ENCODE measurements at regions not wholly inside any gene's neighbourhood (a gene's known extent, or its start where the extent isn't known, plus 50 kb on each side); places are given as distances from the start of the nearest gene placed in this dataset.
A peak's percentile ranks its signal among the peaks of the same experiment; 100 is the strongest.

DNA sequence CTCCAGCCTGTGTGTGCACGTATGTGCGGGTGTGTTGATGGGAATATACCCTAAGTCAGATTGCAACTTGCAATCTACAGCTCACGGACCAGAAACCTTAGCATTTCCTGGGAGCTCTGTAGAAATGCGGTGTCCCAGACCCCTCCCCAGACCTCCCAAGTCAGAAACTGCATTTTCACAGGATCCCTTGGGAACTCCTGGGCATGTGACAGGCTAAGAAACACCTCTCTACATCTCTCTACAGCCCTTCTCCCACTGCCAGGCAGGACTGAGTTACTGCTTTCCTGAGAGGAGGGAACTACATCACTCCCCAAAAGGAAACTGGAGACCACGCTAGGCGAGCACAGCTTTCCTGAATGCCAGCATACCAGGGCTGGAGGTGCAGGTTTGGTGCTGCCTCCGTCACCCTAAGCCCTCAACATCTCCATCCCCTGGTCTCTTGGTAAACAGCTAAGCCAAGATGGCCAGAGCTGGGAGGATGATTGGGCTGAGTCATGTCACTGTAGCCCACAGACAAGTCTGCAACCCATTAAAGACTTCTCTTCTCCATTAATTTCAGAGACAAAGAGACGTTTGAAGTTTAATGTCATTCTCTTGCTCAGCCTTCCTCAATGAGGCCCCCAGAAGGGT lies 194.4 kb downstream of the BMP7 start:
- no peak overlapping the region for H2BK5ac ChIP-seq (ENCODE audit: low read length)
- no peak overlapping the region for H3K9ac ChIP-seq (ENCODE audit: low read length)
- no peak overlapping the region for H4K5ac ChIP-seq (ENCODE audit: low read length)
- H3K79me1 ChIP-seq (ENCODE audit: low read length), result no peaks in the 10 kb centered on the region
- H3K4me3 ChIP-seq (ENCODE audit: low read length), result no peak overlapping the region
- no peaks in the 10 kb centered on the region for H3K27me3 ChIP-seq (ENCODE audit: insufficient read depth, low read length, poor library complexity)
- H2BK120ac ChIP-seq (ENCODE audit: low read depth, low read length), result no peak overlapping the region
- no peak overlapping the region for H3K27ac ChIP-seq (ENCODE audit: low read depth, low read length)
- no peak overlapping the region for H3K18ac ChIP-seq (ENCODE audit: low read length)
- H2AK5ac ChIP-seq (ENCODE audit: low read length), result no peak overlapping the region
- no peak overlapping the region for H3K23ac ChIP-seq (ENCODE audit: low read length)
- H3K79me2 ChIP-seq (ENCODE audit: control insufficient read depth, insufficient read depth, low read length), result no peaks in the 10 kb centered on the region
- H3K4me1 ChIP-seq (ENCODE audit: control insufficient read depth, low read depth, low read length), result no peaks in the 10 kb centered on the region
- no peak overlapping the region for H2BK15ac ChIP-seq (replicated peaks; ENCODE audit: low read depth)
- no peak overlapping the region for H4K8ac ChIP-seq (ENCODE audit: low read depth, low read length)
- no peaks in the 10 kb centered on the region for H3K36me3 ChIP-seq (ENCODE audit: control insufficient read depth, insufficient read depth, low read length)
- peak overlapping the region; percentile 2 for H3K56ac ChIP-seq (ENCODE audit: low read length)
- H3K4me2 ChIP-seq (ENCODE audit: low read length), result peak overlapping the region; percentile 12
- DNase-seq, result peak; percentile 40
- WGBS (ENCODE audit: extremely low coverage, insufficient coverage, low lambda C conversion rate), result no CpG with 5 or more reads among the region's 8 CpGs
- no peak overlapping the region for H3K4ac ChIP-seq (ENCODE audit: low read depth, low read length)

- H3K9ac ChIP-seq (ENCODE audit: low read length), result no peak overlapping the region
- no peaks in the 10 kb centered on the region for H3K27me3 ChIP-seq (ENCODE audit: insufficient read depth, low read length, poor library complexity)
- no peak overlapping the region for H3K4me3 ChIP-seq (ENCODE audit: low read length)
- H4K8ac ChIP-seq (ENCODE audit: low read depth, low read length), result no peak overlapping the region
- H3K23ac ChIP-seq (ENCODE audit: low read length), result no peak overlapping the region
- no peak overlapping the region for H3K4me2 ChIP-seq (ENCODE audit: low read length)
- no peaks in the 10 kb centered on the region for H3K4me1 ChIP-seq (ENCODE audit: control insufficient read depth, low read depth, low read length)
- no CpG with 5 or more reads among the region's 8 CpGs for WGBS (ENCODE audit: extremely low coverage, insufficient coverage, low lambda C conversion rate)
- H3K27ac ChIP-seq (ENCODE audit: low read depth, low read length), result no peak overlapping the region
- H3K4ac ChIP-seq (ENCODE audit: low read depth, low read length), result no peak overlapping the region
- no peaks in the 10 kb centered on the region for H3K36me3 ChIP-seq (ENCODE audit: control insufficient read depth, insufficient read depth, low read length)
- no peak overlapping the region for H3K56ac ChIP-seq (ENCODE audit: low read length)
- no peak for DNase-seq
- no peaks in the 10 kb centered on the region for H3K79me1 ChIP-seq (ENCODE audit: low read length)
- no peak overlapping the region for H3K18ac ChIP-seq (ENCODE audit: low read length)
- H2BK120ac ChIP-seq (ENCODE audit: low read depth, low read length), result no peak overlapping the region
- no peaks in the 10 kb centered on the region for H3K79me2 ChIP-seq (ENCODE audit: control insufficient read depth, insufficient read depth, low read length)
- H2BK15ac ChIP-seq (replicated peaks; ENCODE audit: low read depth), result no peak overlapping the region
- no peak overlapping the region for H2BK5ac ChIP-seq (ENCODE audit: low read length)
- H4K5ac ChIP-seq (ENCODE audit: low read length), result no peak overlapping the region
- H2AK5ac ChIP-seq (ENCODE audit: low read length), result no peak overlapping the region
These were observed 193.0 kb downstream of the BMP7 start for GRCh38 chr20:57073402-57073801.

DNA sequence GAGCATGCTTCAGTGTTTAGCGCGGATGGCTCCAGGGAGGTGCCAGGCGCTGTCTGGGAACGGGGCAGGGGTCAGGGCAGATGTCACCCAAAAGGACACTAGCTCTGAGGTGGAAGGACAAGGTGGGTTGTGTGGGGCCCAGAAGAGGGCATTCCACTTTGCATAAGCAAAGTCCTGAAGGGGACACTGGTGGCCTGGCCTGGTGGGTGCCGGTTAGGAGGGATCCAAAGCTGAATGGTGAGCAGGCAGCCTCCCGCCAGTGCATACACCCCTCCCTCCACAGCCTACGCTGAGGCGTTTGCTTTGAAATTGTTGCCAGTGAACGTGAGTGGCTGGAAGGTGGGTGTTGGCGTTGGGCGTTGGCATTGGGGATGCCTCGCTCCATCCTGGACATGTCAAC lies 192.1 kb downstream of the BMP7 start:
- Histone ChIP-seq H3K36me3 (ENCODE audit: control insufficient read depth, insufficient read depth, low read length) (no peaks in the 10 kb centered on the region), H4K5ac (ENCODE audit: low read length) (no peak overlapping the region), H2BK5ac (ENCODE audit: low read length) (no peak overlapping the region), H2BK120ac (ENCODE audit: low read depth, low read length) (no peak overlapping the region), H3K23ac (ENCODE audit: low read length) (no peak overlapping the region), H3K79me1 (ENCODE audit: low read length) (no peaks in the 10 kb centered on the region), H3K27ac (ENCODE audit: low read depth, low read length) (no peak overlapping the region), H3K4me2 (ENCODE audit: low read length) (no peak overlapping the region), H3K56ac (ENCODE audit: low read length) (no peak overlapping the region), H2AK5ac (ENCODE audit: low read length) (no peak overlapping the region), H4K8ac (ENCODE audit: low read depth, low read length) (no peak overlapping the region), H3K27me3 (ENCODE audit: insufficient read depth, low read length, poor library complexity) (no peaks in the 10 kb centered on the region), H3K4ac (ENCODE audit: low read depth, low read length) (no peak overlapping the region), H3K4me3 (ENCODE audit: low read length) (no peak overlapping the region), H3K4me1 (ENCODE audit: control insufficient read depth, low read depth, low read length) (no peaks in the 10 kb centered on the region), H3K9ac (ENCODE audit: low read length) (no peak overlapping the region), H3K79me2 (ENCODE audit: control insufficient read depth, insufficient read depth, low read length) (no peaks in the 10 kb centered on the region), H2BK15ac (replicated peaks; ENCODE audit: low read depth) (no peak overlapping the region), H3K18ac (ENCODE audit: low read length) (no peak overlapping the region)
- DNase-seq, result no peak
- WGBS (ENCODE audit: extremely low coverage, insufficient coverage, low lambda C conversion rate), result no CpG with 5 or more reads among the region's 12 CpGs

DNA sequence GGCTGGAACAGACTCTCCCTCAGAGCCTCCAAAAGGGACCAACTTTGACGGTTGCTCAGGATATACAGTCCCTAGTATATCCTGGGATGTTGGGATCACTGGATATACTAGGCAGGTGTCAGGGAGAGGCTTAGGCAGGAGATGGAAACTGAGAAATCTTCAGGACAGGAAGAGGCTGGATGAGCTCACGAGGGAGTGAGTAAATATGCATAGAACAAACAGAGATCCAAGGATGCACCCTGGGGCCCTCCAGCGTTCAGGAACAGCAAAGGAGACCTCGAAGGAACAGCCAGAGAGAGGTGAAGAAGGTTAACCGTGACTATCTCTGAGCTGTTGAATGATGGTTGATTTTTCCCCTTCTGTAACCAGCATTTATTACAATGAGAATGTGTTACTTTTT lies 191.3 kb downstream of the BMP7 start:
- no CpG with 5 or more reads among the region's 5 CpGs for WGBS (ENCODE audit: extremely low coverage, insufficient coverage, low lambda C conversion rate)
- Histone ChIP-seq H3K56ac (ENCODE audit: low read length) (no peak overlapping the region), H3K79me1 (ENCODE audit: low read length) (no peaks in the 10 kb centered on the region), H2AK5ac (ENCODE audit: low read length) (no peak overlapping the region), H3K23ac (ENCODE audit: low read length) (no peak overlapping the region), H3K27ac (ENCODE audit: low read depth, low read length) (no peak overlapping the region), H2BK15ac (replicated peaks; ENCODE audit: low read depth) (no peak overlapping the region), H4K5ac (ENCODE audit: low read length) (no peak overlapping the region), H3K4me2 (ENCODE audit: low read length) (no peak overlapping the region), H3K18ac (ENCODE audit: low read length) (no peak overlapping the region), H3K4ac (ENCODE audit: low read depth, low read length) (no peak overlapping the region), H3K4me3 (ENCODE audit: low read length) (no peak overlapping the region), H3K9ac (ENCODE audit: low read length) (no peak overlapping the region), H2BK5ac (ENCODE audit: low read length) (no peak overlapping the region), H4K8ac (ENCODE audit: low read depth, low read length) (no peak overlapping the region), H3K4me1 (ENCODE audit: control insufficient read depth, low read depth, low read length) (no peaks in the 10 kb centered on the region), H3K36me3 (ENCODE audit: control insufficient read depth, insufficient read depth, low read length) (no peaks in the 10 kb centered on the region), H3K27me3 (ENCODE audit: insufficient read depth, low read length, poor library complexity) (no peaks in the 10 kb centered on the region), H3K79me2 (ENCODE audit: control insufficient read depth, insufficient read depth, low read length) (no peaks in the 10 kb centered on the region), H2BK120ac (ENCODE audit: low read depth, low read length) (no peak overlapping the region)
- no peak for DNase-seq

DNA sequence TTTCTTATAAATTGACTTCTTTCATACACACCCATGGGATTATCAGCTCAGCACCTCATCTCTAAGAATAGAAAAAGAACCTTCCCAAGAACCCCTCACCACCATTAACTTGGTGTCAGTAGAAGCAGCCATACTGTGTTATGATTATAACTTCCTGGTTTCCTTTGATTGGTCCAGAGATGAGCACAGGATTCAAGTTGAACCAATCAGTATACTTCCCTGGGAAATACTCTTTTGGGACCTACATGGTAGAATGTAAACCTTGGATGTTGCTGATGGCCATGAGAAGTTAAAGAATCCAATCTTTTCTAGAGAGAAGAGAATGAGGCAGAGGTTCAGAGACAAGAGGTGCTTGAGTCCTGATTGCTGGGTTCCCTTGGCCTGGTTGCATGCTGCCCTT lies 190.8 kb downstream of the BMP7 start:
- no peak overlapping the region for H4K8ac ChIP-seq (ENCODE audit: low read depth, low read length)
- no peak for DNase-seq
- no peaks in the 10 kb centered on the region for H3K36me3 ChIP-seq (ENCODE audit: control insufficient read depth, insufficient read depth, low read length)
- H2BK5ac ChIP-seq (ENCODE audit: low read length), result no peak overlapping the region
- H2AK5ac ChIP-seq (ENCODE audit: low read length), result no peak overlapping the region
- no peak overlapping the region for H2BK15ac ChIP-seq (replicated peaks; ENCODE audit: low read depth)
- H3K27me3 ChIP-seq (ENCODE audit: insufficient read depth, low read length, poor library complexity), result no peaks in the 10 kb centered on the region
- no peak overlapping the region for H3K27ac ChIP-seq (ENCODE audit: low read depth, low read length)
- no peak overlapping the region for H3K4me3 ChIP-seq (ENCODE audit: low read length)
- H3K79me2 ChIP-seq (ENCODE audit: control insufficient read depth, insufficient read depth, low read length), result no peaks in the 10 kb centered on the region
- H4K5ac ChIP-seq (ENCODE audit: low read length), result no peak overlapping the region
- no peak overlapping the region for H3K56ac ChIP-seq (ENCODE audit: low read length)
- H3K18ac ChIP-seq (ENCODE audit: low read length), result no peak overlapping the region
- no peak overlapping the region for H2BK120ac ChIP-seq (ENCODE audit: low read depth, low read length)
- H3K4ac ChIP-seq (ENCODE audit: low read depth, low read length), result no peak overlapping the region
- no peaks in the 10 kb centered on the region for H3K79me1 ChIP-seq (ENCODE audit: low read length)
- no peaks in the 10 kb centered on the region for H3K4me1 ChIP-seq (ENCODE audit: control insufficient read depth, low read depth, low read length)
- H3K9ac ChIP-seq (ENCODE audit: low read length), result no peak overlapping the region
- no peak overlapping the region for H3K23ac ChIP-seq (ENCODE audit: low read length)
- H3K4me2 ChIP-seq (ENCODE audit: low read length), result no peak overlapping the region

DNA sequence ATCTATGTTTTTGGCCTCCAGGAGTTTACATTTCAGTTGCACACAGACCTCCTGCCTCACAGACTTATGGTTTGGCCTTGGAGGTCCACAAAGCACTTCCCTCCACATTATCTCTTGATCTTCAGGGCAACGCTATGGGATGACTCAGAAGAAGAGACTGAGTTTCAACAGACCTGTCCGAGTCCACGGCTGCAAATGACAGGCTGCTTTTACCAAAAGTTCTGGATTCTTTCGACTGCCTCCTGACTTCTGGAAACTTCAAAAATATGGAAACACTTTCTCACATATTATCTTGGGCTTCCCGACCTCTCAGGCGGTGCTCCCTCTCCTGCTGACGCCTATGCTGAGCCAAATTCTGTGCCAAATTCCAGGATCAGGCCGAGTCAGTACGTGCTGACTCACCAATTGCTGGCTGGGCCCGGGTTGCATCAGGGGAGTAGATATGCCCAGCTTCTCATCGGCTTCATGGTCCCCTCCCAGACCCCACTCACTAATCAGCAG lies 190.2 kb downstream of the BMP7 start:
- Histone ChIP-seq H2BK15ac (replicated peaks; ENCODE audit: low read depth) (no peak overlapping the region), H3K27ac (ENCODE audit: low read depth, low read length) (no peak overlapping the region), H3K9ac (ENCODE audit: low read length) (no peak overlapping the region), H2BK120ac (ENCODE audit: low read depth, low read length) (no peak overlapping the region), H3K79me1 (ENCODE audit: low read length) (no peaks in the 10 kb centered on the region), H3K4ac (ENCODE audit: low read depth, low read length) (no peak overlapping the region), H3K79me2 (ENCODE audit: control insufficient read depth, insufficient read depth, low read length) (no peaks in the 10 kb centered on the region), H3K23ac (ENCODE audit: low read length) (no peak overlapping the region), H2BK5ac (ENCODE audit: low read length) (no peak overlapping the region), H3K4me3 (ENCODE audit: low read length) (no peak overlapping the region), H4K5ac (ENCODE audit: low read length) (no peak overlapping the region), H3K36me3 (ENCODE audit: control insufficient read depth, insufficient read depth, low read length) (no peaks in the 10 kb centered on the region), H3K4me2 (ENCODE audit: low read length) (no peak overlapping the region), H3K4me1 (ENCODE audit: control insufficient read depth, low read depth, low read length) (no peaks in the 10 kb centered on the region), H4K8ac (ENCODE audit: low read depth, low read length) (no peak overlapping the region), H3K56ac (ENCODE audit: low read length) (no peak overlapping the region), H3K27me3 (ENCODE audit: insufficient read depth, low read length, poor library complexity) (no peaks in the 10 kb centered on the region), H2AK5ac (ENCODE audit: low read length) (no peak overlapping the region), H3K18ac (ENCODE audit: low read length) (no peak overlapping the region)
- DNase-seq, result peak; percentile 55
- no CpG with 5 or more reads among the region's 11 CpGs for WGBS (ENCODE audit: extremely low coverage, insufficient coverage, low lambda C conversion rate)
